K562 (cell line): ENCODE measurements at regions not wholly inside any gene's neighbourhood (a gene's known extent, or its start where the extent isn't known, plus 50 kb on each side); places are given as distances from the start of the nearest gene placed in this dataset.

ENCODE experiments used
- ATAC-seq: fragments of 200-7000 bp; cut with Tn5 transposase; 3 replicates; pipeline ENCODE4 v1.9.1; 2020; ENCODE audit warnings: moderate library complexity
- BruUV-seq: library from RNA; stranded (reverse); fragments of 400-500 nt; replicated peaks from 2 replicates; lab custom pipeline; 2021; lab: Mats Ljungman, UMichigan
- CTCF ChIA-PET: fragments of 300-600 bp; formaldehyde crosslinking; extraction: SDS; loops from one replicate; lab custom pipeline; 2021; ENCODE audit warnings: low intra/inter-chr PET ratio; lab: Yijun Ruan, JAX
- POLR2A ChIA-PET: fragments of 300-600, 350-650 bp; sonication (Branson Sonifier 250); formaldehyde crosslinking; extraction: SDS; loops from one replicate; lab custom pipeline; 2021; ENCODE audit warnings: antibody characterized with exemption, inconsistent platforms; lab: Yijun Ruan, JAX
- DNase-seq, 4 experiments: peaks; one replicate each; pipeline versions ENCODE4 v3.0.0 to v3.0.0-alpha.2; 2011 to 2018; ENCODE audit warnings: low spot score in 3 of 4, mixed read lengths in 3 of 4; ENCODE audit errors: extremely low read depth in 1 of 4
- FAIRE-seq: peaks from 2 replicates; lab custom pipeline; 2011; peaks lifted over from hg19 to GRCh38; lab: Jason Lieb, UNC
- H2AFZ ChIP-seq: 2 replicates; pipeline ENCODE4 v1.6.0; 2011; ENCODE audit warnings: low read depth, low read length, control low read depth, inconsistent platforms
- H3K27ac ChIP-seq: fragments of 200-600 bp; 3 replicates; pipeline ENCODE4 v1.8.0; 2011; ENCODE audit warnings: low read depth, mild to moderate bottlenecking, control low read depth, inconsistent platforms, low read length, moderate library complexity, mixed read lengths; ENCODE audit errors: extremely low read depth
- H3K27me3 ChIP-seq, 2 experiments: fragments of 300-600 bp in 1 of 2; 2 replicates in 1 of 2; 3 replicates in 1 of 2; pipeline versions ENCODE4 v1.6.0 to v1.8.0; 2011; ENCODE audit warnings: inconsistent platforms in 2 of 2, low read length in 2 of 2, mild to moderate bottlenecking in 1 of 2, mixed read lengths in 1 of 2, moderate library complexity in 1 of 2; ENCODE audit not compliant: control insufficient read depth in 2 of 2, insufficient read depth in 2 of 2
- H3K36me3 ChIP-seq: fragments of 300-600 bp; 3 replicates; pipeline ENCODE4 v1.8.0; 2011; ENCODE audit warnings: mild to moderate bottlenecking, low read length, inconsistent platforms; ENCODE audit not compliant: control insufficient read depth, insufficient read depth
- H3K4me1 ChIP-seq, 2 experiments: fragments of 200-600 bp in 1 of 2; replicated peaks in 1 of 2; 2 replicates in 1 of 2; 3 replicates in 1 of 2; pipeline versions ENCODE4 v1.5.1 to v1.8.0; 2011; ENCODE audit warnings: inconsistent platforms in 2 of 2, low read length in 2 of 2, mild to moderate bottlenecking in 1 of 2, mixed read lengths in 1 of 2, moderate library complexity in 1 of 2; ENCODE audit not compliant: control insufficient read depth in 2 of 2, insufficient read depth in 2 of 2
- H3K4me2 ChIP-seq: 2 replicates; pipeline ENCODE4 v1.6.1; 2011; ENCODE audit warnings: low read length, control low read depth, inconsistent platforms, mixed read lengths; ENCODE audit not compliant: insufficient read depth
- H3K4me3 ChIP-seq: fragments of 200-600 bp; sonication (generic), shearing (Covaris generic); 2 replicates; pipeline ENCODE4 v1.5.1; 2016; ENCODE audit warnings: control low read depth, inconsistent platforms
- H3K79me2 ChIP-seq: fragments of 200-600 bp; 3 replicates; pipeline ENCODE4 v1.8.0; 2011; ENCODE audit warnings: low read length, inconsistent platforms; ENCODE audit not compliant: control insufficient read depth, insufficient read depth
- H3K9ac ChIP-seq, 2 experiments: 2 replicates each; pipeline versions ENCODE4 v1.6.0 to v1.6.1; 2011; ENCODE audit warnings: low read depth in 2 of 2, low read length in 2 of 2, control low read depth in 1 of 2, inconsistent platforms in 1 of 2, mild to moderate bottlenecking in 1 of 2, mixed read lengths in 1 of 2; ENCODE audit not compliant: insufficient read depth in 1 of 2
- H3K9me1 ChIP-seq: one replicate; pipeline ENCODE4 v1.6.0; 2011; ENCODE audit warnings: inconsistent platforms, mild to moderate bottlenecking, low read length, moderate library complexity; ENCODE audit not compliant: control insufficient read depth, insufficient read depth
- H3K9me3 ChIP-seq: replicated peaks from 2 replicates; pipeline ENCODE4 v1.5.1; 2011; ENCODE audit warnings: low read depth, low read length, inconsistent platforms; ENCODE audit not compliant: control insufficient read depth, insufficient read depth
- H4K20me1 ChIP-seq: replicated peaks from 2 replicates; pipeline ENCODE4 v1.6.1; 2011; ENCODE audit warnings: low read length, inconsistent platforms, mixed read lengths; ENCODE audit not compliant: control insufficient read depth, insufficient read depth
- ESRRB ChIP-seq: fragments of 250-450 bp; sonication (Bioruptor Pico); IDR thresholded peaks from 2 replicates; pipeline ENCODE4 v1.5.0; 2020; ENCODE audit warnings: mild to moderate bottlenecking, moderate library complexity, borderline replicate concordance
- HNRNPUL1 ChIP-seq: fragments of 200-400 bp; formaldehyde crosslinking; IDR thresholded peaks from 2 replicates; pipeline ENCODE4 v1.6.1; 2017; ENCODE audit warnings: low read length
- KDM4B ChIP-seq, 2 experiments: fragments of 450-650 bp in 1 of 2; sonication (generic) in 1 of 2; IDR thresholded peaks; 2 replicates each; pipeline ENCODE4 v1.6.1; 2016 to 2017; ENCODE audit warnings: borderline replicate concordance in 2 of 2, antibody characterized with exemption in 1 of 2, low read depth in 1 of 2, mild to moderate bottlenecking in 1 of 2
- ZNF444 ChIP-seq: fragments of 250-450 bp; sonication (Bioruptor Pico); IDR thresholded peaks from 2 replicates; pipeline ENCODE4 v1.4.0; 2020; ENCODE audit warnings: mild to moderate bottlenecking, moderate library complexity
- WGBS: fragments of 100-300 bp; shearing (Covaris generic); methylation state at CpG from one replicate; pipeline ENCODE4 v1.1.6; 2016; ENCODE audit warnings: low coverage, mixed read lengths; ENCODE audit not compliant: insufficient coverage; ENCODE audit errors: missing lambda C conversion rate; 5-methylcytosine and 5-hydroxymethylcytosine counted together
- in situ Hi-C: fragments of 300-500 bp; cut with MboI; formaldehyde crosslinking; loops from 4 replicates; pipeline ENCODE4 v1.15.0; 2018; ENCODE audit warnings: inconsistent platforms, mixed read lengths
- intact Hi-C: fragments of 100-400 bp; cut with micrococcal nuclease; formaldehyde crosslinking; loops from 2 replicates; pipeline ENCODE4 v1.14.2; 2022
- TF ChIP-seq, protein P1 (sequence below): IDR thresholded peaks from 3 replicates; pipeline ENCODE4 v1.6.1; 2011; ENCODE audit warnings: borderline replicate concordance, mild to moderate bottlenecking, moderate library complexity; ENCODE audit not compliant: insufficient read length; ENCODE audit errors: extremely low read depth

DNA sequence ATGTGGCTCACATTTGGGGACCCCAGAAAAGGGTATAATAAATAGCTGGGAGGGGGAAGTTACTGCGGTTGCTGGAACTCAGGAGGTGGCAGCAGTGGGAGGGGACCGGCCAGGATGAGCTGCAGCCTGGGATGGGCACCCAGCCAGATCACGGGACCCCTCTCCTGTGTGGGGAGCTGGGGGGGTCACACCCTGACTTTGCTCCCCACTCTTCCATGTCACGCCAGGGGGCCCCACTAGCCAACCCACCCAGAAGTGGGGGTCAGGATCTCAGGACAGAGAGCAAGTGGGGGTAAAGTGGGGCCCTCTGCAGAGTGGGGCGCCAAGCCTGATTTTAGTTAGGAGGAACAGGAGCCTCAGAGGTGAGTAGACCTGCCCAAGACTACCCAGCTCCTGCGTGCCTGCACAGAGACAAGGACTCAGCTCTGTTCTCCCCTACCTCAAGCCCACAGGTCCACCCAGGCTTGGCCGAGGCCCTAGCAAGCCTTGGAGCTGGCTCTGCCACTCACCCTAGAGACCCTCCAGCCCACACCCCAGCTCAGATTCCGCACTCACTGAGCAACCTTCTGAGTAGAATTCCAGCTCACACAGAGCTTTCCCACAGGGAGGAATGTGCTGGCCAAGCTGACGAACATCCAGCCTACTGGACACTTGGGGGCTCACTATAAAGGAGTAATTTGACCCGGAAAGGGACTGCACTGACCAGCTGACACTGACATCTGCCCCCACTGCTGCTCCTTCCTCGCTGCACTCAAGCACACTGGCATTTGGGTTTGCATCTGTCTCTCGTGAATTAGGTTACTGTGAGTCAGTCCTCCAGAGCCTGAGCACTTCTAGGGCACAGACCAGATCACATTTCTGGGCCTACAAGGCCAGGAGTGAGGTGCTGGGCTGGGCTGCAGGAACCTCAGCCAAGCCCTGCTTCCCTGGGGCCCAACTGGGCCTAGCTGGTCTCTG lies 310.1 kb downstream of the C16orf95 start:
- no peak overlapping the region for H3K4me2 ChIP-seq
- H3K79me2 ChIP-seq, result no peaks in the 10 kb centered on the region
- no peaks in the 10 kb centered on the region for H3K9me3 ChIP-seq
- H4K20me1 ChIP-seq, result no peaks in the 10 kb centered on the region; the same call in 1 of the 2 replicates
- peaks cover 6 to 14% of the 10 kb centered on the region in 2 experiments; a peak in 3 of 5 replicates for H3K27me3 ChIP-seq
- no peak overlapping the region for H3K9ac ChIP-seq
- no peak for FAIRE-seq
- H3K36me3 ChIP-seq, result no peaks in the 10 kb centered on the region
- no peak for ATAC-seq
- no peak overlapping the region for H3K27ac ChIP-seq
- intact Hi-C loops (no loop called here), in situ Hi-C loops (no loop called here)
- no peaks in the 10 kb centered on the region for H3K4me1 ChIP-seq
- H2AFZ ChIP-seq, result no peak overlapping the region
- WGBS, result 2% methylated on average over 11 of the region's 12 CpGs
- no peaks in the 10 kb centered on the region for H3K9me1 ChIP-seq
- ChIA-PET POLR2A (interaction anchor here (0.6 to 1.0 kb wide), 2 partner anchors 10 to 36 kb away, joined by 3 to 5 read pairs; no protein-coding TSS in a partner anchor), CTCF (no interaction called here)
- no TSS peak for BruUV-seq
- no peak for DNase-seq
- H3K4me3 ChIP-seq, result no peak overlapping the region
- TF ChIP-seq KDM4B (IDR thresholded peaks at IDR 0.05; ENCODE audit: borderline replicate concordance in 2 of 2, low read depth in 1 of 2) (no peak), ZNF444 (no peak), ESRRB (no peak), HNRNPUL1 (no peak)
- TF ChIP-seq, protein P1, sequence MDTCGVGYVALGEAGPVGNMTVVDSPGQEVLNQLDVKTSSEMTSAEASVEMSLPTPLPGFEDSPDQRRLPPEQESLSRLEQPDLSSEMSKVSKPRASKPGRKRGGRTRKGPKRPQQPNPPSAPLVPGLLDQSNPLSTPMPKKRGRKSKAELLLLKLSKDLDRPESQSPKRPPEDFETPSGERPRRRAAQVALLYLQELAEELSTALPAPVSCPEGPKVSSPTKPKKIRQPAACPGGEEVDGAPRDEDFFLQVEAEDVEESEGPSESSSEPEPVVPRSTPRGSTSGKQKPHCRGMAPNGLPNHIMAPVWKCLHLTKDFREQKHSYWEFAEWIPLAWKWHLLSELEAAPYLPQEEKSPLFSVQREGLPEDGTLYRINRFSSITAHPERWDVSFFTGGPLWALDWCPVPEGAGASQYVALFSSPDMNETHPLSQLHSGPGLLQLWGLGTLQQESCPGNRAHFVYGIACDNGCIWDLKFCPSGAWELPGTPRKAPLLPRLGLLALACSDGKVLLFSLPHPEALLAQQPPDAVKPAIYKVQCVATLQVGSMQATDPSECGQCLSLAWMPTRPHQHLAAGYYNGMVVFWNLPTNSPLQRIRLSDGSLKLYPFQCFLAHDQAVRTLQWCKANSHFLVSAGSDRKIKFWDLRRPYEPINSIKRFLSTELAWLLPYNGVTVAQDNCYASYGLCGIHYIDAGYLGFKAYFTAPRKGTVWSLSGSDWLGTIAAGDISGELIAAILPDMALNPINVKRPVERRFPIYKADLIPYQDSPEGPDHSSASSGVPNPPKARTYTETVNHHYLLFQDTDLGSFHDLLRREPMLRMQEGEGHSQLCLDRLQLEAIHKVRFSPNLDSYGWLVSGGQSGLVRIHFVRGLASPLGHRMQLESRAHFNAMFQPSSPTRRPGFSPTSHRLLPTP, result no peak
